WTC11 (cell line): ENCODE measurements at regions not wholly inside any gene's neighbourhood (a gene's known extent, or its start where the extent isn't known, plus 50 kb on each side); places are given as distances from the start of the nearest gene placed in this dataset.

ENCODE experiments used
- ATAC-seq: fragments of 200-7000 bp; cut with Tn5 transposase; 2 replicates; pipeline ENCODE4 v1.10.0; 2021; ENCODE audit warnings: mild to moderate bottlenecking, moderate library complexity
- CTCF ChIA-PET: fragments of 300-600 bp; sonication (Branson Sonifier 250); formaldehyde crosslinking; loops from one replicate; lab custom pipeline; 2021; ENCODE audit warnings: antibody characterized with exemption; lab: Charles Lee
- POLR2A ChIA-PET: fragments of 350-600 bp; sonication (Branson Sonifier 250); formaldehyde crosslinking; loops from one replicate; lab custom pipeline; 2021; ENCODE audit warnings: antibody characterized with exemption; lab: Charles Lee
- DNase-seq: peaks from one replicate; pipeline ENCODE4 v3.0.0; 2021; ENCODE audit warnings: low spot score
- H3K27ac Mint-ChIP-seq: 2 replicates; pipeline ENCODE4 v1.8.0; 2021; ENCODE audit warnings: mixed read lengths
- H3K27me3 Mint-ChIP-seq: 2 replicates; pipeline ENCODE4 v1.8.0; 2021; ENCODE audit warnings: low read depth, mild to moderate bottlenecking, moderate library complexity, mixed read lengths
- H3K36me3 Mint-ChIP-seq: 2 replicates; pipeline ENCODE4 v1.8.0; 2021; ENCODE audit warnings: mixed read lengths
- H3K4me1 Mint-ChIP-seq: 2 replicates; pipeline ENCODE4 v1.8.0; 2022; ENCODE audit warnings: mixed read lengths
- H3K4me3 Mint-ChIP-seq: 2 replicates; pipeline ENCODE4 v1.8.0; 2021; ENCODE audit warnings: mild to moderate bottlenecking, moderate library complexity, mixed read lengths
- H3K9me3 Mint-ChIP-seq: 2 replicates; pipeline ENCODE4 v1.8.0; 2021; ENCODE audit warnings: mixed read lengths
- E2F4 ChIP-seq: sonication (generic); formaldehyde crosslinking; IDR thresholded peaks from 2 replicates; pipeline ENCODE4 v1.8.1; 2022; ENCODE audit warnings: low read depth, mild to moderate bottlenecking, moderate library complexity, missing genetic modification reagents, borderline replicate concordance
- ERG ChIP-seq: fragments of 250-450 bp; sonication (Bioruptor Pico); IDR thresholded peaks from 2 replicates; pipeline ENCODE4 v1.8.0; 2021; ENCODE audit warnings: mild to moderate bottlenecking
- FOXJ3 ChIP-seq: sonication (generic); formaldehyde crosslinking; IDR thresholded peaks from 2 replicates; pipeline ENCODE4 v1.9.0; 2021; ENCODE audit warnings: missing genetic modification reagents, mild to moderate bottlenecking, borderline replicate concordance
- HMGXB4 ChIP-seq: sonication (generic); formaldehyde crosslinking; IDR thresholded peaks from 2 replicates; pipeline ENCODE4 v1.8.1; 2023; ENCODE audit warnings: mild to moderate bottlenecking, moderate library complexity, missing genetic modification reagents
- JUN ChIP-seq: sonication (generic); formaldehyde crosslinking; IDR thresholded peaks from 2 replicates; pipeline ENCODE4 v1.8.0; 2023; ENCODE audit warnings: mild to moderate bottlenecking, missing genetic modification reagents
- MAX ChIP-seq: sonication (generic); formaldehyde crosslinking; IDR thresholded peaks from 2 replicates; pipeline ENCODE4 v1.8.0; 2022; ENCODE audit warnings: mild to moderate bottlenecking, missing genetic modification reagents
- NFATC4 ChIP-seq: fragments of 250-450 bp; sonication (Bioruptor Pico); IDR thresholded peaks from 2 replicates; pipeline ENCODE4 v1.9.0; 2021; ENCODE audit warnings: mild to moderate bottlenecking
- OVOL2 ChIP-seq: fragments of 250-450 bp; sonication (Bioruptor Pico); IDR thresholded peaks from 2 replicates; pipeline ENCODE4 v1.9.0; 2021; ENCODE audit warnings: mild to moderate bottlenecking, borderline replicate concordance
- PRRX2 ChIP-seq: fragments of 250-450 bp; sonication (Bioruptor Pico); IDR thresholded peaks from 2 replicates; pipeline ENCODE4 v1.8.0; 2021; ENCODE audit warnings: mild to moderate bottlenecking
- RELA ChIP-seq: sonication (generic); formaldehyde crosslinking; IDR thresholded peaks from 2 replicates; pipeline ENCODE4 v1.8.1; 2022; ENCODE audit warnings: missing genetic modification reagents, mild to moderate bottlenecking, borderline replicate concordance
- USF1 ChIP-seq: sonication (generic); formaldehyde crosslinking; IDR thresholded peaks from 2 replicates; pipeline ENCODE4 v1.8.0; 2022; ENCODE audit warnings: mild to moderate bottlenecking, missing genetic modification reagents
- USF2 ChIP-seq: sonication (generic); formaldehyde crosslinking; IDR thresholded peaks from 2 replicates; pipeline ENCODE4 v1.8.1; 2023; ENCODE audit warnings: mild to moderate bottlenecking, missing genetic modification reagents, moderate library complexity
- ZBTB21 ChIP-seq: sonication (generic); formaldehyde crosslinking; IDR thresholded peaks from 2 replicates; pipeline ENCODE4 v1.8.1; 2023; ENCODE audit warnings: mild to moderate bottlenecking, missing genetic modification reagents, borderline replicate concordance
- ZNF232 ChIP-seq: sonication (generic); formaldehyde crosslinking; IDR thresholded peaks from 2 replicates; pipeline ENCODE4 v1.8.0; 2022; ENCODE audit warnings: mild to moderate bottlenecking, missing genetic modification reagents
- ZNF317 ChIP-seq: sonication (generic); formaldehyde crosslinking; IDR thresholded peaks from 2 replicates; pipeline ENCODE4 v1.8.1; 2023; ENCODE audit warnings: low read depth, mild to moderate bottlenecking, moderate library complexity, missing genetic modification reagents, borderline replicate concordance
- ZNF396 ChIP-seq: fragments of 250-450 bp; sonication (Bioruptor Pico); IDR thresholded peaks from 2 replicates; pipeline ENCODE4 v1.8.0; 2021; ENCODE audit warnings: mild to moderate bottlenecking, moderate library complexity, borderline replicate concordance
- ZNF512 ChIP-seq: sonication (generic); formaldehyde crosslinking; IDR thresholded peaks from 2 replicates; pipeline ENCODE4 v1.8.1; 2022; ENCODE audit warnings: missing genetic modification reagents, borderline replicate concordance
- ZNF532 ChIP-seq: fragments of 250-450 bp; sonication (Bioruptor Pico); IDR thresholded peaks from 2 replicates; pipeline ENCODE4 v1.9.0; 2021; ENCODE audit warnings: mild to moderate bottlenecking, borderline replicate concordance
- TF ChIP-seq, protein P1 (sequence below): sonication (generic); formaldehyde crosslinking; IDR thresholded peaks from 2 replicates; pipeline ENCODE4 v1.8.1; 2023; ENCODE audit warnings: mild to moderate bottlenecking, missing genetic modification reagents

DNA sequence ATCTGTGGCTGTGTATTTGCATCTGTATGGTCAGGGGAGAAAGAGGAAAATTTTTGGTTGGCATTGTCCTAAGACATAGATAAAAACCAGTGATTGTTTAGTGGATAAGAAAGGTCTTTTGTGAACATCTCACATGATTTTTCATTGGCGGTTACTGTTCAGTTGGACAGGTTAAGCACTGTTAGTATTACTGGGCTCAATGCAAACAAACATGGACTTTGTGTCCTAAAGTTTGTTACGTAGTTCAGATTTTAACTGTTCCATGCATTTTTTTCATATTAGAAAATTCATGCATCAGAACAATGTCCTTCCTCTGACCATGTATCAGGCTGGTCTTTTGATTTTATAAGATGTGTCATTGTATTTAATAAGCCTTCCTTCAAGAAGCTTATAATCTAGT, 368.0 kb downstream of the MEIS1 start (continued):
- TF ChIP-seq ERG (no peak), ZNF512 (no peak), ZNF532 (CRISPR knock-in tag) (no peak), OVOL2 (CRISPR knock-in tag) (no peak), ZNF232 (CRISPR knock-in tag) (no peak)

- CTCF ChIA-PET = no interaction called here
- DNase-seq = no peak
- no peak for TF ChIP-seq RELA (CRISPR knock-in tag)
- TF ChIP-seq USF1 (CRISPR knock-in tag) = no peak
- TF ChIP-seq PRRX2 (CRISPR knock-in tag) = no peak
- TF ChIP-seq JUN = no peak
- TF ChIP-seq E2F4 (CRISPR knock-in tag) = no peak
- no peak for TF ChIP-seq HMGXB4 (CRISPR knock-in tag)
- no peak for TF ChIP-seq ZNF317 (CRISPR knock-in tag)
- TF ChIP-seq ZNF232 (CRISPR knock-in tag) = no peak
- TF ChIP-seq, protein P1, sequence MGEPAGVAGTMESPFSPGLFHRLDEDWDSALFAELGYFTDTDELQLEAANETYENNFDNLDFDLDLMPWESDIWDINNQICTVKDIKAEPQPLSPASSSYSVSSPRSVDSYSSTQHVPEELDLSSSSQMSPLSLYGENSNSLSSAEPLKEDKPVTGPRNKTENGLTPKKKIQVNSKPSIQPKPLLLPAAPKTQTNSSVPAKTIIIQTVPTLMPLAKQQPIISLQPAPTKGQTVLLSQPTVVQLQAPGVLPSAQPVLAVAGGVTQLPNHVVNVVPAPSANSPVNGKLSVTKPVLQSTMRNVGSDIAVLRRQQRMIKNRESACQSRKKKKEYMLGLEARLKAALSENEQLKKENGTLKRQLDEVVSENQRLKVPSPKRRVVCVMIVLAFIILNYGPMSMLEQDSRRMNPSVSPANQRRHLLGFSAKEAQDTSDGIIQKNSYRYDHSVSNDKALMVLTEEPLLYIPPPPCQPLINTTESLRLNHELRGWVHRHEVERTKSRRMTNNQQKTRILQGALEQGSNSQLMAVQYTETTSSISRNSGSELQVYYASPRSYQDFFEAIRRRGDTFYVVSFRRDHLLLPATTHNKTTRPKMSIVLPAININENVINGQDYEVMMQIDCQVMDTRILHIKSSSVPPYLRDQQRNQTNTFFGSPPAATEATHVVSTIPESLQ (CRISPR knock-in tag) = no peak
- no peak for TF ChIP-seq NFATC4 (CRISPR knock-in tag)
- no peak for TF ChIP-seq FOXJ3 (CRISPR knock-in tag)
- TF ChIP-seq ERG = no peak
- no peak for TF ChIP-seq ZBTB21 (CRISPR knock-in tag)
- TF ChIP-seq ZNF396 (CRISPR knock-in tag) = no peak
- TF ChIP-seq USF2 = no peak
- no peak for TF ChIP-seq OVOL2 (CRISPR knock-in tag)
- TF ChIP-seq MAX (CRISPR knock-in tag) = no peak
- TF ChIP-seq, all 79 proteins: peak for 0
- Mint-ChIP-seq H3K27ac (no peak overlapping the region), H3K27me3 (no peaks in the 10 kb centered on the region), H3K4me3 (no peak overlapping the region), H3K4me1 (peaks cover 18% of the 10 kb centered on the region), H3K36me3 (no peaks in the 10 kb centered on the region), H3K9me3 (no peaks in the 10 kb centered on the region)
- POLR2A ChIA-PET = interaction anchor here (0.6 kb wide), 1 partner anchor 24 kb away, joined by 3 read pairs; no protein-coding TSS in a partner anchor
- ATAC-seq = no peak
These were observed 368.8 kb downstream of the MEIS1 start for GRCh38 chr2:66803726-66804125.
